RWPE1 (cell line): ENCODE measurements at regions not wholly inside any gene's neighbourhood (a gene's known extent, or its start where the extent isn't known, plus 50 kb on each side); places are given as distances from the start of the nearest gene placed in this dataset.

ENCODE experiments used
- CTCF ChIA-PET: fragments of 350-600 bp; sonication (Branson Sonifier 250); formaldehyde crosslinking; extraction: SDS; loops from one replicate; lab custom pipeline; 2021; lab: Yijun Ruan, JAX
- POLR2A ChIA-PET: fragments of 400-600 bp; formaldehyde crosslinking; extraction: SDS; loops from one replicate; lab custom pipeline; 2020; ENCODE audit warnings: antibody characterized with exemption; ENCODE audit not compliant: low non-redundant PET; lab: Yijun Ruan, JAX
- DNase-seq: peaks from one replicate; pipeline ENCODE4 v3.0.0; 2012; ENCODE audit warnings: low spot score
- H3K27ac ChIP-seq: fragments of 450-650 bp; 2 replicates; pipeline ENCODE4 v1.5.1; 2017
- TF ChIP-seq, protein P1 (sequence below): fragments of 450-650 bp; conservative IDR thresholded peaks from 2 replicates; pipeline ENCODE4 v1.5.1; 2017; ENCODE audit warnings: low read depth, mild to moderate bottlenecking

DNA sequence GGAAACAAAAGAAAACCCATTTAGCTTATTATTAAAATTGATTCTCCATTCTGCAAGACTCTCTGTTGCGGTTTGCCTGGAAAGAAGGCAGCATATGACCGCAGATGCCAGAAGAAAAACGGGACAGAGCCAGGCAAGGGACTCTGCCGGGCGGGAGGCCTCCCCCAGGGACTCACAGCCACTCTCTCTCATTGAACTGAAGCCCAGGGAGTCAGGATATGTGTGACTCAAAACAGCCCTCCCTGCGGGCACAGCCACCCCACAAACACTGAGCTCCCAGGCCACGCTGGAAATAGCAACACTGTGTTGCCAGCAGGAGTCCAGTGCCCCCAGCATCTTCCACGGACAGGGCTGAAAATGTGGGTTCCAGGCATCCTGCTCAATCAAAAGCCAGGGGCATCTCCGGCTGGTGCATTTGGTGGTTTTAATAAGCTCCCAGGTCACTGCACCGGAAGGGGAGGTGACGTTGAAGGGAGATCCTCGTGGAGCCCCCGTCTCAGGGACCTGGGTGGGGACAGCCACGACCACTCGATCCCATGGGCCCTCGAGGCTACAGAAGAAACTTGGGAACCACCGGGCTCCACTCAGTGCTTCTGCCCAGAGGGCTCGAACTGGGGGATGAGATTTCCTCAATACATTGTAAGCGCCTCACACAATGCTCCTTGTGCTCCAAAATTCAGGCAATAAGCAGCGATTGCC is 624.5 kb downstream of the TBC1D22A start:
- CTCF ChIA-PET, result no interaction called here
- no peak for DNase-seq
- H3K27ac ChIP-seq, result no peak overlapping the region
- TF ChIP-seq, protein P1, sequence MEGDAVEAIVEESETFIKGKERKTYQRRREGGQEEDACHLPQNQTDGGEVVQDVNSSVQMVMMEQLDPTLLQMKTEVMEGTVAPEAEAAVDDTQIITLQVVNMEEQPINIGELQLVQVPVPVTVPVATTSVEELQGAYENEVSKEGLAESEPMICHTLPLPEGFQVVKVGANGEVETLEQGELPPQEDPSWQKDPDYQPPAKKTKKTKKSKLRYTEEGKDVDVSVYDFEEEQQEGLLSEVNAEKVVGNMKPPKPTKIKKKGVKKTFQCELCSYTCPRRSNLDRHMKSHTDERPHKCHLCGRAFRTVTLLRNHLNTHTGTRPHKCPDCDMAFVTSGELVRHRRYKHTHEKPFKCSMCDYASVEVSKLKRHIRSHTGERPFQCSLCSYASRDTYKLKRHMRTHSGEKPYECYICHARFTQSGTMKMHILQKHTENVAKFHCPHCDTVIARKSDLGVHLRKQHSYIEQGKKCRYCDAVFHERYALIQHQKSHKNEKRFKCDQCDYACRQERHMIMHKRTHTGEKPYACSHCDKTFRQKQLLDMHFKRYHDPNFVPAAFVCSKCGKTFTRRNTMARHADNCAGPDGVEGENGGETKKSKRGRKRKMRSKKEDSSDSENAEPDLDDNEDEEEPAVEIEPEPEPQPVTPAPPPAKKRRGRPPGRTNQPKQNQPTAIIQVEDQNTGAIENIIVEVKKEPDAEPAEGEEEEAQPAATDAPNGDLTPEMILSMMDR, result no peak
- POLR2A ChIA-PET, result interaction anchor here (0.6 kb wide), 1 partner anchor 222 kb away, joined by 3 read pairs; no protein-coding TSS in a partner anchor

DNA sequence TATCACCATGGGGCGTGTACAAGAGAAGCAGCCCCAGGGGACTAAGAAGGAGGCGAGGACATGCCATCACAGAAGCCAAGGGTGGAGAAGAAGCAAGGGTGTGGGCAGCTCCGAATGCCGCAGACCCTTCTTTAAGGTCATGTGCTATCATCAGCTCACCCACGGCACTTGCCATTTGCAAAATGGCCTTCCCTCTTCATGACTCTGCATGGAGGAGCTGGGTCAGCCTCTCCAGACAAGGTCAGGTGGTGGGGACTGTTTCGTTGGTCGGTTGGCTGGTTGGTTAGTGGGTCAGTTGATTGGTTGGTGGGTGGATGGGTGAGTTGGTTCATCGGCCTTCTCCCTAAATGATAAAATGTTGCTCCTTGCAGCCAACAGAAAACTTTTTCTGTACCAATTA is 622.5 kb downstream of the TBC1D22A start:
- TF ChIP-seq, protein P1, result no peak
- CTCF ChIA-PET, result no interaction called here
- DNase-seq, result no peak
- POLR2A ChIA-PET, result no interaction called here
- no peak overlapping the region for H3K27ac ChIP-seq

DNA sequence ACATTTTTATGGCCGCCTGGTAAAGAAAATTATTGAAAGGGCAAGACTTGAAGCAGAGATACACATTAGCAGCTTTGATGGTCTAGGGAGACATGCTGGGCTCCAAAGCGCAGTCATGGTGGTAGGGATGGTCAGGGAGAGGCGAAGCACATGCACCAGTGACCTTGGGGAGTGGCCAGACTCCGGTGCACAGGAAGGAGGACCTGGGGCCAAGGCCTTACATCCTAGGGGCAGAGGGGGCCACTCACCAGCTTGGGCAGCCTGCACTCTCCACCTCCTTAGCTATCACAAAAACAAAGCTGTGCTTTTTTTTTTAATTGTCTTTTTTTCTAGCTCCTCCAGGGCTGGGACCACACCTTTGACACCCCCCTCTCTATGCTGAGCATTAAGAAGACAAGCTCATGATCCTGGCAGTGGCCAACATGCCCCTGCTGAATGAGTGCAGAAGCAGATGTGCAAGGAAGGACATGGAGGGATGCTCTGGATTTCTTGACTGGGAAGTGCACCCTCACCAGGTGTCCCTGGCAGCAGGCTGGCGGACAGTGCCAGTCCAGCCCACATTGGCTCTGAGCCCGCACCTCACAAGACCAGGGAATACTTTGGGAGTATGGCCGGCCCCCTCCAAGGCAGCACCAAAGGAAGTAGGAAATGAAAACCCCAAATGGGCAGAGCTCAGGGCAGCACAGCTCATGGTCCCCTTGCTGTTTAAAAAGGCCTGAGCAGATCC is 619.9 kb downstream of the TBC1D22A start:
- H3K27ac ChIP-seq, result no peak overlapping the region
- ChIA-PET CTCF (interaction anchor here (0.6 kb wide), 1 partner anchor 485 kb away, joined by 4 read pairs; no protein-coding TSS in a partner anchor), POLR2A (no interaction called here)
- TF ChIP-seq, protein P1, result no peak
- no peak for DNase-seq

DNA sequence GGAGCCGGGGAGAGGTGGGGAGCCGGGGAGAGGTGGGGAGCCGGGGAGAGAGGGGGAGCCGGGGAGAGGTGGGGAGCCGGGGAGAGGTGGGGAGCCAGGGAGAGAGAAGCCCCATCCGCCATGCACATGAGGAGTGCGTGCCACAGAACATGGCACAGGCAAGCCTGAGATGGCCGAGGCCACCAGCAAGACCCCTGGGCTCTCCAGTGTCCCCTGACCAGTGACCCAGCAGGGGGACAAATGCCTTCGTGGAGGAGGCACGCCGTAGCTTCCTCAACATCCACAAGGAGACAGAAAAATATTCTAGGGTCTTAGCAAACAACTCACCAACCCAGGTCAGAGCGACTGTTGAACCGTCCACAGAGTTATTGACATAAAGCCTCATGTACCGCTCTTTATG is 618.8 kb downstream of the TBC1D22A start:
- no peak overlapping the region for H3K27ac ChIP-seq
- CTCF ChIA-PET, result no interaction called here
- TF ChIP-seq, protein P1, result no peak
- POLR2A ChIA-PET, result no interaction called here
- no peak for DNase-seq

DNA sequence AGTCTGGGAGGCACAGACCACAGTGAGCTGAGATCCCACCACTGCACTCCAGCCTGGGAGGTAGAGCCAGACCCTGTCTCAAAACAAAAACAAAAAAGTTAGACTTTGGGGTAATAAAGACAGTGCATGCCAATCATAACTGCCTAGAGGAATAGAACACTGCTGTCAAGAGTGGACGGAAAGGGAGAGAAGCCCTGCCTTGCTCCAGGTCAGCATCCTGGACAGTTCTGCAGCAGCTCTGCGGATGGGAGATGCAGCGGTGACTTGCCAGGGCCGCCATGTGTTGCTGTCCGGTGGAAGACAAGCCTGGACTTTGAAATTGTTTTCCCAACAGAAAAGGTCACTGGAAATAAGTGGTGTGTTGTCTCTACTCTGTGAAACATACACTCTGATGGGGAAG is 618.2 kb downstream of the TBC1D22A start:
- H3K27ac ChIP-seq, result no peak overlapping the region
- POLR2A ChIA-PET, result no interaction called here
- TF ChIP-seq, protein P1, result no peak
- CTCF ChIA-PET, result no interaction called here
- DNase-seq, result no peak

DNA sequence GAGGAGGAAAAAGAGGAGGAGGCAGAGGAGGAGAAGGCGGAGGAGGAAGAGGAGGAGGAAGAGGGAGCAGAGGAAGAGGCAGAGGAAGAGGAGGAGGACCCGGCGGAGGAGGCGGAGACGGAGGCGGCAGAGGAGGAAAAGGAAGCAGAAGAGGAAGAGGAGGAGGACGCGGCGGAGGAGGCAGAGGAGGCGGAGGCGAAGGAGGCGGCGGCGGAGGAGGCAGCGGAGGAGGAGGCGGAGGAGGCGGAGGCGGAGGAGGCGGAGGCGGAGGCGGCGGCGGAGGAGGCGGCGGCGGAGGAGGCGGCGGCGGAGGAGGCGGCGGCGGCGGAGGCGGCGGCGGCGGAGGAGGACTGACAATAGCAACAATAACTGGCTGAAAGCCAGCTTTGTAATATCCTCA is 616.6 kb downstream of the TBC1D22A start:
- ChIA-PET CTCF (no interaction called here), POLR2A (no interaction called here)
- H3K27ac ChIP-seq, result no peak overlapping the region
- no peak for DNase-seq
- TF ChIP-seq, protein P1, result no peak
